Tibial nerve (tissue), 4 donors: ENCODE measurements at regions not wholly inside any gene's neighbourhood (a gene's known extent, or its start where the extent isn't known, plus 50 kb on each side); places are given as distances from the start of the nearest gene placed in this dataset.
A peak's percentile ranks its signal among the peaks of the same experiment; 100 is the strongest.
"Not testable (repeated sequence)": the region's sequence is repeated elsewhere in the genome, so short reads cannot be mapped to it uniquely, and the experiment has no call there.

Experiments used
- DNase-seq, 2 donors: peaks; one replicate each; pipeline ENCODE4 v3.0.0-alpha.2; 2019; ENCODE audit warnings: low spot score in 2 of 2
- H3K27ac ChIP-seq, 4 donors: fragments of 200-600 bp; sonication (generic) in 3 of 4; one replicate each; pipeline ENCODE4 v1.5.1; 2017 to 2019; ENCODE audit warnings: mild to moderate bottlenecking in 1 of 4
- H3K27me3 ChIP-seq, 2 donors: fragments of 200-600 bp; sonication (generic) in 1 of 2; one replicate each; pipeline versions ENCODE4 v1.5.1 to v1.6.0; 2017 to 2019
- H3K36me3 ChIP-seq, 3 donors: fragments of 200-600 bp; sonication (generic); one replicate each; pipeline ENCODE4 v1.5.1; 2018 to 2019
- H3K4me1 ChIP-seq, 4 donors: fragments of 200-600 bp; sonication (generic) in 3 of 4; one replicate each; pipeline ENCODE4 v1.5.1; 2017 to 2019
- H3K4me3 ChIP-seq, 4 donors: fragments of 200-600 bp; sonication (generic) in 3 of 4; one replicate each; pipeline ENCODE4 v1.5.1; 2017 to 2019; ENCODE audit warnings: mild to moderate bottlenecking in 1 of 4, moderate library complexity in 1 of 4
- H3K9me3 ChIP-seq, 4 donors: fragments of 200-600 bp; sonication (generic) in 3 of 4; one replicate each; pipeline ENCODE4 v1.5.1; 2017 to 2019
- CTCF ChIP-seq, 5 experiments: fragments of 200-600 bp in 3 of 5; fragments of 450-650 bp in 2 of 5; sonication (generic) in 3 of 5; IDR thresholded peaks; one replicate each; pipeline ENCODE4 v1.5.1; 2016 to 2019; ENCODE audit warnings: antibody characterized with exemption in 5 of 5, mild to moderate bottlenecking in 3 of 5, moderate library complexity in 2 of 5
- EP300 ChIP-seq, 2 donors: sonication (generic); formaldehyde crosslinking; IDR thresholded peaks; one replicate each; pipeline ENCODE4 v1.6.1; 2017; ENCODE audit warnings: antibody characterized with exemption in 2 of 2, mild to moderate bottlenecking in 1 of 2
- POLR2A ChIP-seq, 2 donors: fragments of 450-650 bp; IDR thresholded peaks; one replicate each; pipeline ENCODE4 v1.6.1; 2017; ENCODE audit warnings: antibody characterized with exemption in 2 of 2, mild to moderate bottlenecking in 2 of 2, moderate library complexity in 2 of 2
- WGBS, 2 donors: methylation state at CpG; one replicate each; pipeline ENCODE4 v1.1.5; 2018; 5-methylcytosine and 5-hydroxymethylcytosine counted together

- H3K27ac ChIP-seq: no peak overlapping the region
- peaks cover 0 to 27% (median 2%) of the 10 kb centered on the region in 4 donors for H3K4me1 ChIP-seq
Observed at GRCh38 chr3:177461765-177462164, 264.5 kb upstream of the TBL1XR1 start.

GRCh38 chr3:177463341-177463740, 266.1 kb upstream of the TBL1XR1 start:
- H3K27ac ChIP-seq, H3K4me3 ChIP-seq, H3K27me3 ChIP-seq, H3K9me3 ChIP-seq, H3K36me3 ChIP-seq, DNase-seq: not testable (repeated sequence)
- WGBS, 2 donors: 70 to 98% methylated on average over 2 of the region's 2 CpGs
- H3K4me1 ChIP-seq: peaks cover 0 to 31% (median 2%) of the 10 kb centered on the region in 4 donors

More at GRCh38 chr3:177461765-177462164, 264.5 kb upstream of the TBL1XR1 start:
- Histone ChIP-seq H3K27me3 (no peaks in the 10 kb centered on the region), H3K4me3 (no peak overlapping the region), H3K9me3 (no peaks in the 10 kb centered on the region), H3K36me3 (no peaks in the 10 kb centered on the region)
- TF ChIP-seq CTCF (IDR thresholded peaks at IDR 0.05) (no peak), POLR2A (IDR thresholded peaks at IDR 0.05) (no peak), EP300 (IDR thresholded peaks at IDR 0.05) (no peak)
- DNase-seq: no peak
- 94 to 97% methylated on average over 3 of the region's 3 CpGs for WGBS, 2 donors

GRCh38 chr3:177463863-177464262, 266.6 kb upstream of the TBL1XR1 start:
- 57 to 62% methylated on average over 6 of the region's 6 CpGs for WGBS, 2 donors
- DNase-seq: no peak
- TF ChIP-seq CTCF (IDR thresholded peaks at IDR 0.05) (no peak), POLR2A (IDR thresholded peaks at IDR 0.05) (no peak), EP300 (IDR thresholded peaks at IDR 0.05) (no peak)
- Histone ChIP-seq H3K4me1 (peaks cover 0 to 33% (median 2%) of the 10 kb centered on the region in 4 donors), H3K4me3 (no peak overlapping the region), H3K27ac (peak overlapping the region in 1 of 4 donors; percentile 5), H3K27me3 (no peaks in the 10 kb centered on the region), H3K36me3 (no peaks in the 10 kb centered on the region), H3K9me3 (no peaks in the 10 kb centered on the region)

- Histone ChIP-seq H3K4me3 (no peak overlapping the region), H3K9me3 (no peaks in the 10 kb centered on the region), H3K27ac (peak overlapping the region in 2 of 4 donors; percentile 0 to 30), H3K36me3 (no peaks in the 10 kb centered on the region), H3K4me1 (peaks cover 0 to 25% (median 2%) of the 10 kb centered on the region in 4 donors), H3K27me3 (no peaks in the 10 kb centered on the region)
- 67 to 74% methylated on average over 5 of the region's 5 CpGs for WGBS, 2 donors
- peak in 1 of 2 donors; percentile 31 for TF ChIP-seq EP300 (IDR thresholded peaks at IDR 0.05)
- TF ChIP-seq CTCF (IDR thresholded peaks at IDR 0.05): no peak
- TF ChIP-seq POLR2A (IDR thresholded peaks at IDR 0.05): no peak
- no peak for DNase-seq
Observed at GRCh38 chr3:177464392-177465256, 267.3 kb upstream of the TBL1XR1 start.

GRCh38 chr3:177465257-177465642, 268.0 kb upstream of the TBL1XR1 start:
- 82 to 84% methylated on average over 4 of the region's 4 CpGs for WGBS, 2 donors
- H3K4me3 ChIP-seq: no peak overlapping the region
- no peaks in the 10 kb centered on the region for H3K27me3 ChIP-seq
- H3K4me1 ChIP-seq: peaks cover 0 to 19% (median 0%) of the 10 kb centered on the region in 4 donors
- H3K27ac ChIP-seq: peak overlapping the region in 2 of 4 donors; percentile 0 to 30
- no peak for TF ChIP-seq CTCF (IDR thresholded peaks at IDR 0.05)
- TF ChIP-seq EP300 (IDR thresholded peaks at IDR 0.05): no peak
- TF ChIP-seq POLR2A (IDR thresholded peaks at IDR 0.05): no peak
- H3K36me3 ChIP-seq: no peaks in the 10 kb centered on the region
- peak in 1 of 2 donors; percentile 48 for DNase-seq
- H3K9me3 ChIP-seq: no peaks in the 10 kb centered on the region
